Activated T-cell treated with anti-CD3 and anti-CD28 coated beads for 4 hours (primary cell): ENCODE measurements at regions not wholly inside any gene's neighbourhood (a gene's known extent, or its start where the extent isn't known, plus 50 kb on each side); places are given as distances from the start of the nearest gene placed in this dataset.

Experiments used
- DNase-seq: peaks from one replicate; pipeline ENCODE4 v3.0.0-alpha.2; 2020

DNA sequence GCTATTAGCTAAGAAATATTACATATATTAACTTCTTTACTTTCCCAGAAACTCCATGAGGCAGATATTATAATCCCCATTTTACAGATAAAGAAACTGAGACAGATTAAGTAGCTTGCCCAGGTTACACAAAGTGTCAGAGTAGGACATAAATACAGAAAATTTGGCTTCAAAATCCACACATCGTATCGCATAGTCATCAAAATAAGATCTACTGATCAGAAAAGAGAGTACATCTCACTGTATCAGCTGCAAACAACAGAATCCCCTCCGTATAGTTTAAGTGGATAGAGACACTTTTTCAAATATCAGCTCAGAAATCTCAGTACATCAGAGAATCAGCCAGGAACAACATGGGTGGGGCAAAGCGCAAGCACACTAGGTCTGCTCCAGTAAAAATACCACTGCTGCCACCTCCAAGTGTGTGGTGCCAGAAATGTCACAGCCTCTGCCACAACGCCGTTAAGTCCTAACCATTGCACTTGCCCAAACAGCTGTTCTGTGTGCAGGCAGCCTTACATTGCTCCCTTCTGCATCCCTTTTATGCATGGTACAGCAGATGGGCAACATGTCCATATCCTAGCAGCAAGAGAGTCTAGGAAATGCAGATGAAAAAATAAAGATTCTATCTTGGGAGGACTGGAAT, 204.8 kb downstream of the KLF12 start:
- no peak for DNase-seq

DNA sequence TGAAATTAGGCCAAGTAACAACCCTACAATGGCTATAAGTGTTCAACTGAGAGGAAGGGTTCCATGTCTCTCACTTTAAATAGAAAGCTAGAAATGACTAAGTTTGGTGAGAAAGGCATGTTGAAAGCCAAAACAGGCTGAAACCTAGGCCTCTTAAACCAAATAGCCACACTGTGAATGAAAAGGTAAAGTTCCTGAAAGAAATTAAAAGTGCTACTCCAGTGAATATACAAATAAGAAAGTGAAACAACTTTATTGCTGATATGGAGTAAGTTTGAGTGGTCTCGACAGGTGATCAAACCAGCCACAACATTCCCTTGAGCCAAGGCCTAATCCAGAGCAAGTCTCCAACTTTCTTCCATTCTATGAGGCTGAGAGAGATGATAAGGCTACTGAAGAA, 209.6 kb downstream of the KLF12 start:
- DNase-seq: no peak

DNA sequence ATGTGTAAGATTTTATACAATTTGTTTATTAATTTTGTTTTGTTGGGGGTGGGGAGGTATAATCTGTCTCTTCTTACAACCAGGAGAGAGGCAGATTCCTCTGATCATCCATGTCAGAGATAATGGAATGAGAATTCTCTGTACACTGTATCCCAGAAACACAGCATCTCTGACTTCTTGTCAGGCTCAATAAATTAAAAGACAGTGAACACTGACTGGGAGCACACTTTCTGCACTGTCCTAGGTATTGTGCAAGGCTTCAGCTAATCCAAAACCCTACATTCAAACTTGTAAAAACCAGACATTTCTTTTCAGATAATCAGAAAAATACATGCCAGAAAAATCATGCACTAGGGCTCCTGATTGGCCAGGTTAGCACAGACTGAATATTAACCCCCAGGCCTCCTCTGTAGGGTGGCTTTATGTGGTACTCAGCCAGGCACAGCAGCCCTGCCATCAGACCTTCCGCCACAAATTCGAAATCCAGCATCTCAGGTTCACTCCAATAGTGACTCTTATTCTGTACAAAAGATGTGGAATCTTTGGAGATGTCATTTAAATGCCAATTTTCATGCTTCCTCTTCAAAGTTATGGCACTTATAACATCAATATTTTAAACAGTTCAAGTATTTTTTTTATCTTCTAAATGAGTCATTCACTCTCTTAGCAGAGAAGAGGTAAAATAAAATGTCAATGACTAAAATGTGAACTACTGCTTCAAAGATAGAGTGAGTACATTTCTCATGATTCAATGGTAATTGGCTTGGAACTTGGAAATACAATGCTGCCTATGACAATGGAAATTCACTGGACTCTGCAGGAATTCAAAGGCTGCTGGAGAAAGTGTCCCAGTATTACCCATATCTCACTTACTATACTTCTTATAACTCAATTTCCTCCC, 211.5 kb downstream of the KLF12 start:
- DNase-seq: no peak

DNA sequence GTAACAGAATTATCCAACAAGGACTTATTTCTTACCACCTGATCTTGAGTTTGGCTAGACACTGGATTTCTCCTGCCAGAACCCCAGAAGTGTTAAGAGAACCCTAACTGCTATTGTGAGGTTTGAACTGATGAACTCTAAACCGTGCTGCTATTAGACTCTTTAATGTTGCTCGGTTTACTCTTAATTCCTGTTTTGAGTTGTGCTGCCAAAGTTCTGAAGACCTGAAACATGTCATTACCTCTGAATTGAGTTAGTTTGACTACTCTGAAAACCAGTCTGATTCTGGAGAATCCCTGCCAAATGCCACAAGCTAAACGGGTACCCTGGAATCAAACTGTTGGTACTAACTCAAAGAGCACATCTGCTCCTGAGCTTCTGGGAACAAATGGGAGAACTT, 215.5 kb downstream of the KLF12 start:
- DNase-seq: no peak

DNA sequence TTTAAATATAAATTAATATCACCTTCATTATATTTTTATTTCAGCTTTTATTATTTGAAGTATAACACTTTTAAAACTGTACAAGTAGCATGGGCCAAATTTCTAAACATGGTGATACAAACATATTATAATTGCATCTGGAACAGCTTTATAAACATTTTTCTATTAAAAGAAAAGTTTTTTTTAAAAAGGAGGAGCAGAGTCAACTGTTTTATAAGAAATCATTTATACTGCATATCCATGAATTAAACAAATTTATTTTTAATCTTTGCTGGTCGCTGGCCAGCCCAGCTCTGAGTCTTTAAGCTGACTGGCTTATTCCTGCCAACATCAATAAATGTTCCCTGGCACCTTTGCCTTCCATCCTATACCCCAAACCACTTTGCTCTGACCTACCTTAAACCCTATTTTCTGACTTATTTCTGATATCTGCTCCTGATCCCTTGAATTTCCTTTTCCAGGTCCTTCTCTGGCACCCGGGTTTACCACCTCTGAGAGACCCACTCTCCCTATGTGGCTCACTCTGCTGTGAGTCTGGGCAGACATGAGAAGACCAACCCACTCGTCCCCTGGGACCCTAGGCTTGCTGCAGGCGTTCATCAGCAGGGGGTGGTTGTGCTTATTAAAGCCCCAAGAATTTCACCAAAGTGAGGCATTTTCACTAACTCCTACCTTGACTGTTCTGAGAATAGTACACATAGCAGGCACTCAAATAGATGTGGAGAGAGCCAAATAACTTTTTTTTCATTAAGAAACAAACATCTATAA, 220.3 kb downstream of the KLF12 start:
- DNase-seq: no peak

DNA sequence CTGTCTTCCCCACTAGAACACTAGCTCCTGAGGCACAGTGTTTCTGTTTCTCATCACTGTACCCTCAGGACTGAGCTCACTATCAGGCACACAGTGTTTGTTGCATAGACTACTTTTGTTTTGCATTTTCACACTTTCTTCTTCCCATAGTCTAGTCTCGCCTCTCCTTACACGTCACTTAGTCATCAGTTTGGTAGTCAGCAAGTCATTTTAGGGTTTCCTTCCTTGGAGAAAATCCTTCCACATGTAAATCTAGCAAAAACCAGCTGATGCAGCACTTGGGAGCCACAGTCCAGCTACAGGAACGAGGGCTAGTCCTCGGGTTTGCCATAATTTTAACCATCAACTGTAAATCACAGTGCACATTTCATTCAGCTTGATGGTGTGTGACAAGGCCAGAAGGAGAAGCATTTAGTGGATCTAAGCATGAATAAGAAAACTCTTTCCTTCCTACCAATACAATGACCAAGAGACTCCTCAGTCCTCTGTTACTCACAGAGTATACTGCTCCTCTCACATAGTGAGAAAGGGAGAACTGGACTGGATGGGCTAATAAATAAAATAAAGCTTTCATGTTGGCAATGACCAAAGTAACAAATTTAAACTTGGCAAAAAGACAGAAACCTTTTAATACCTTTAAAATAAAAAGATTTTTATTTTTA, 221.0 kb downstream of the KLF12 start:
- DNase-seq: no peak

DNA sequence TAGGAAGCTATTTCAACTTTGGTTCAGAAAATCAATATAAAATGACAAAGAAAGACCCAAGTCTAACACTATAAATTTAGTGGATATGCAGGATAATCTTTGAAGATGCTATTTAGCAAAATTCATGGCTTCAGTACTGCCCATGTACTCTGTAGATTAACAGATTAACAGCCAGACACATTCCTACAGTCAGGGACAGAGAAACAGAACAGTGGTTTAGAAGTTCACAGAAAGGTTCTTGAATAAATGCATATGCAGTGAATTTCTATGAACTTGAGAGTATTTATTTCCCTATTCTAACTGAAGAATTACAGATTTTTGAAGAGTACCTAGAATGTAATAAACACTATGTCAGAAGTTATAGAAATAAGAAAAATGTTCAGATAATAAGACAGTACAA, 222.8 kb downstream of the KLF12 start:
- DNase-seq: no peak

DNA sequence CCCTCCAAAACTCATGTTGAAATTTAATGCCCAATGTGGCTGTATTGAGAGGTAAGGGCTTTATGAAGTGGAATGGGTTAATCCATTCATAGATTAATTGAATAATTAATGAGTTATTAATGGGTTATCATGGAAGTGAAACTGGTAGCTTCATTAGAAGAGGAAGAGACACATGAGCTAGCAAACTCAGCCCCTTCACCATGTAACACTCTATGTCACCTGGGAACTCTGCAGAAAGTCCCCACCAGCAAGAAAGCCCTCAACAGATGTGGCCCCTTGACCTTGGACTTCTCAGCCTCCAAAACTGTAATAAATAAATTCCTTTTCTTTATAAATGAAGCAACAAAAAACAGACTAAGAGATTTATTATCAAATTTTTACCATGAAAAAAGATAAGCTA, 223.5 kb downstream of the KLF12 start:
- no peak for DNase-seq

DNA sequence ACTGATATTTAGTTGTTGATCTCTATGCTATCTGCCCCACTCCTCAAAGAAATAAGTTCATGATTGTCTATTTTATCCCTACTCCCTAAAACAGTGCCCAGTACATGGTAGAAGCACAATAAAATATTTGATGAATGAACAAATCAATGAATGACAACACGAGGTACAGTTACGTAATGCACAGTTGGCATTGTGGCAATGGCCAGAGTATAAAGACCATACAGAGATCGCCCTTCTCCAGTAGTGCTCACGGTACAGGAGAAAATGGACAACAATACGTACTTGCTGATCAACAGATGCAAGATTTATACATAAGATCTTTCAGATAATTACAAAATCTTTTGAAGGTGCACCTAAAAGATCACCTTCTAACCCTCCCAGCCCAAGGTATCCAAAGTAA, 225.4 kb downstream of the KLF12 start:
- no peak for DNase-seq

DNA sequence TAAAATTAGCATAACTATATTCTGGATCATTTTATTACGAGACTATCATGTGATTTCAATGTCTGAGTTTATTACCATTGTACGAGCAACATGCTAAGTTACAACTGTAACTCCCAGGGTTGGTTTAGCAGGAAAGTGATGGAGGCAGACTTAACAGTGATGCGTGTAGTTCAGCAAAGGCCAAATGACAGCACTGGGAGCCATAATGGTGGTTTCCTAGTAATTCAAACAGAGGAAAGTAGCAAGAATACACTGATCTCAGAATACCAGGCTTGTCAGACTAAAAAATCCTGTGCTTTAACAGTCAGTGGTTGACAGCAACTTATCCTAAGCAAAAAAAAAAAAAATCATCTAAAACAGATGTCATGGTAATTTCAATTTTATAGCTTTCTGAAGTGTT, 229.6 kb downstream of the KLF12 start:
- no peak for DNase-seq

DNA sequence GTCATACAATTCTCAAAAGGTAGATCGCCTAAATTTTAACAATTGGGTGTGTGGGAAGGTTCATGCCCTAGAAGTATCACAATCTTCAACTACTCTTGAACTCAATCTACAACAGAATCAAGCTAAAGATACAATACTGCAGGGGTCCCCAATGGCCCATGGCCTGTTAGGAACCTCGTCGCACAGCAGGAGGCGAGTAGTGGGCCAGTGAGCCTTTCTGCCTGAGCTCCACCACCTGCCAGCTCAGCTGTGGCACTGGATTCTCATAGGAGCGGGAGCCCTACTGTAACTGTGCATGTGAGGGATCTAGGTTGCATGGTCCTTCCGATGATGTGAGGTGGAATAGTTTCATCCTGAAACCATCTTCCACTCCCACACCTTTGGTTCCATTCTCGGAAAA, 230.6 kb downstream of the KLF12 start:
- no peak for DNase-seq

DNA sequence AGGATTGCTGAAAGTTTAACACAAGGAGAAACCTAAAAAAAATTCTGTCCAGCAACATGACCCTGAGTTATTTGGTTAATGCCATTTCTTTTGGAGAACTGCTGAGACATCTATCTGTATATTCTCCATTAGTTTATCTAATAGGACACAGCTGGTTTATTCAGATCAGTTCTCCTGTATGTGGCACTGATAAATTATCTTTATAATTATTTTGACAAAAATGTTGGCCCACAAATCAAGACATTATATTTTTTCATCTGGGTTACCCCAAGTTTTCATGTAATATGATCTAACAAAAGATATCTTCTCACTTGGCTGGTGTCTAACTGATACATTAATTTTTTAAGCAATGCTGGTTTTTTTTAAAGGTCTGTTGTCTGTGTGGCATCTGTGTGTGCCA, 231.4 kb downstream of the KLF12 start:
- DNase-seq: no peak

DNA sequence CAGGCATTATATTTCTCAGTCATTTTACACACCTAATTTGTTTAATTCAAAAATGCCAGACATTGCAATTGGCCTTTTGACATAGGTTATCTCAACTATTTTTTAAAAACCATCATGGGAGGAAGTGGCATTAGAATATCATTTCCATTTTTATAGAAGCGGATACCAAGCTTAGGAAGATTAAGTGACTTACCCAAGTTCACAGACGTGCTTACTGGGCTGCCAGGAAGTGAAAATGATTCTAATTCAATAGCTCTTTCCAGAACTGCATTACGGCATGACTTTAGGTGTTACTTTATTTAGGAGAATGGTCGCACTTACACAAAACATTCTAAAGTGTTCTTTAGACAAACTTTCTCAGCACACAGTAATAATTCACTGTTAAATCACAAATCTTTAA, 231.9 kb downstream of the KLF12 start:
- DNase-seq: no peak

DNA sequence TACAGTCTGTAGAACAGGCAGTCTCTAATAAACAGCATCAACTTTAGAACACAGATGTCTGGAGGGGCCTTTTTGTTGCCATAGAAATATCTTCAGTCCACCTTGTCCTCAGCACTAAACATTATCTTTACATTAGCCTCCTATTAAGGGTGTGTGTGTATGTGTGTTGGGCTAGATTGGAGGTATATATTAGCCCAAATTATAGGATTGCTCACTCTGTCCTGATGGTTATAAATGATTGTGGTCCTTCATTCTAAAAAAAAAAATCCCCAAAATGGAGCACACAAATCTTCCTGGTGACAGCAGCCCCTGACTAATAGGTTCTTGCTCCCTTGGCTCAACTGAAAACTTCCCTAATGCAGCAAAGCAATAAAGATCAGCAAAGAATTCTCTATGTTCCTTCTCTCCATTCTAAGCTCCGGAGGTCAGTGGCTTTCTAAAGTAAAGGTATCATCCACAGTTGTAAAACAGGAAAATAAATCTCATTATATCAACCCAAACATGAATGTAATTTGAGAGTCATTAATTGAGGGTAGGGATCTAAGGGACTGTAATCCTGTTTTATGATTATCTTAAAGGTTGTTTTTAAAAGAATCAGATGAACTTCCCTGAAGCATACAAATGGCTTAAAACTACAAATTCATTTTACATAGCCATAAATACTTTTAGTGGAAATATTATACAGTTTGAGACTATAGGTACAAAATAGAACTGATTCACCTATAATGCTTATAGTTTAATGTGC, 232.7 kb downstream of the KLF12 start:
- DNase-seq: no peak

DNA sequence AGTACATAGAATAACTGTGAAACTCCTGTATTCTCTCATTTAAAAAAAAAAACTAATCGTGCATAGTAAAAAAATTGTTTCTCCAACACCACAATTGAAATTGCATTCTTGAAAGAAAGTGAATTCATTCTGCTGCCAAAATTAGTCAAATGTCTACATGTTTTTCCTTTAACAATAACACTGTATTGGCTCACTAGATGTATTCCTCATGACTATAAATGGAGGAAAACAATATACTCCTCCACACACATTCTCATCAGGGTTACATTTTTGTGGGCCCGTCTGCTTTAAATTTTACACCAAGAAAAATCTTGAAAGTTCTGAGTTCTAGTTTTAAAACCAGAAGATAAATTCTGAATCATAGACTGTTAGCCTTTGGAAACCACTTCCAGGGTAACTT, 233.6 kb downstream of the KLF12 start:
- no peak for DNase-seq

DNA sequence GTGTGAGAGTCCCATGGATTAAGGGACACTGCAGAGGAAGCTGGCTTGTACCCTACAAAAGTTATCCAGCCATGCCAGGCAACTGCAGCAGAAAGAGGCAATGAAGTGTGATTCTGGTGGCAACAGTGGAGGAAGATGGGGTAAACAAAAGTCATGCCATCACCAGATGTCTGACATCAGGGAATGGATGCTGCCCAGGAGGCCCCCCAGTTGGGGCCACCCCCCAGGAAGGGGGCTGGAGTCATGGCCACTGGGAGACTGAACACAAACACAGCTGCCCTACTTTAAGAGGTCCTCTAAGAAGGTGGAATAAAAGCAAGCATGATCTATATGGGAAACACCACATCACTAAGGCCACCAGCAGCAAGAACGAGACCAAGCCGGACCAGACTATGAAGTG, 235.3 kb downstream of the KLF12 start:
- no peak for DNase-seq

DNA sequence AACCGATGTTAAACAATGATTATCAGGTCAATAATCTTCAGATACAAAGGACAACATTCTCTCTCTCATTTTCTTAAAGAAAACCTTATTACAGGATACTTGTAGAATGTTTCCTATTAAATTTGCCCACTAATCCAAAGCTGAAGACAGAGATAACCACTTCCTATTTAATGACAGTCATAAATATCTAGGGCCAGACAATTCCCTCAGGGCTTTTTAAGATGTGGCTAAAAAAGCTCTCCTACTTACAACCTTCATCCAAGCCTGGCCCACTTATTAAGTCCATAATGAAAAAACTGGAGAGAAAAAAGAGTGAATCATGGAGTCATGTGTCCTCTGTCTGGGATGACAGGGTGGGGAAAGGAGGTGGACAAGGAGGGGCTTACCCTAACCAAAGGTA, 235.9 kb downstream of the KLF12 start:
- DNase-seq: no peak

DNA sequence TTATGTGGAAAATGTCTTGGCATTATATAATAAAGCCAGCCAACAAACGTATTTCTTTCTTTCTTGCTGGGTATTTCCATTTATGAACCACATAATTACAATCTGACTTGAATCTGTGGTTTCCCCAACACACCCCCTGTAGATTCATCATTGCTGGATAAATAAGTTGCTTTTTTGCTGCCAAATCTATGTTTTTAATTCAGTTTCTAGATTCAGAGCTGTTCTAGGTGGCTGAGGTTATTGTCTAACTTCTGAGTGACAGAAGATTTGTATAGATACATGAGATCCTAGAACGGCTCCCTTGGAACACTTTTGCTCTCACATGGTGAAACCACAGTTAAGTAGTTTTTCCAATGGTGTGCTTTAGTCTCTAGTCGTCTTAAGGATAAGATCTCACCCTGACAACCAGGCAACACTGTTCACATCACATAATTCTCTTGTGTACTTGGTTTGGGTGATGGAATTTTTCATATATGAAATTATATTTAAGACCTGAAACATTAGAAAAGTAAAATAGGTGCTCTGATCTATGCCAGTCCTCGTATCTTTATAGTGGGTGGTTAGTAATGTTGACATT, 239.1 kb downstream of the KLF12 start:
- DNase-seq: no peak

DNA sequence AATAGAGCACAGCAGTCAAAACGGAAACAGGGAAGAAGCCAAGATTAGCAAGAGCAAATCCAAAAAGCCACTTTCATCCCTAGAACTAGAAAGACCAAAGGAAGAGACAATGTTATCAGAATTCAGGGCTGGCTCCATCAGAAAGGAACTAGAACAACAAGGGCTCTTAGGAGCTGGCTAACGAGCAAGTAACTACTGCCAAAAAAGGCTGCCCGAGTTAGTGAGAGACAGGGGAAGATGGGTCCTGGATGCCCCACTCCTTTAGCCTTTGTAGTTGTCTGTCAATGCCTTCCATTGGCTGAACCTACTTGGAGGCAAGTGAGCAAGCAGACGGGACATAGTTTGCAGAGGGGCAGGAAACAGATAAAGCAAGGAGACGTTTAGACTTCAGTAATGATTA, 240.4 kb downstream of the KLF12 start:
- DNase-seq: no peak

DNA sequence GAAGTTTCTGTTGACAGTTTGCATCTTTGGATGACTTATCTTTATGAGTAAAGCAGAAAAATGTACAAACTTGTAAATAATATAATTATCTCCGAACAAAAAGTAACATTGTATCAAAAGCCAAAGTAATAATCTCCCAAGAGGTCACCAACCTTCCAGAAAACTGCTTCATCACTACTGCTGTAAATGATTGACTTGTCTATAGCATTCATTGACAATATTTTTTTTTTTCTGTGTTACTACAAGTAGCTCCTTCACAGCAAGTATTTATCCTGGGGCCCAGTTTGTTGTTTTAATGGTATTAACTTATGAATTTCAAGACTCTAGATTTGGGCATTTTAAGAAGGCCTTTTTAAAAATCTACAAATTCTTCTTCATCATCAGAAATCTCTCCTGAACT, 242.4 kb downstream of the KLF12 start:
- DNase-seq: no peak

DNA sequence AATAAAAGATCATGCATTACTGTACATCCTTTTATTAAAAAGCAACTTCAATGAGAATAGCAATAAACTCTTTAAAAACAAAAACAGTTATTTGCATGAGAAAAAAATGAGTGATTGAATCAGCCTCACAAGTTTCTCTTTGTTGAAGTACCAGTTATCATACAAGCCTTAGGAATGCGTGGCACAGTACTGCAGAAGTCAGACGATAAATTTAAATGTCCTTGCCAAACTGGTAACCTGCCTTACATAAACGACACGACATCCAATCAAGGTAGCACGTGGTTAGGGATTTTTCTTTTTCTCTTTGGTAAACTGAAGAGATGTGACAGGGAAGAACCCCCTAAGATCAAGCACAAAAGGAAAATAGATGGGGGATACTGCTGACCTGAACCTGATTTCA, 251.0 kb downstream of the KLF12 start:
- DNase-seq: no peak

DNA sequence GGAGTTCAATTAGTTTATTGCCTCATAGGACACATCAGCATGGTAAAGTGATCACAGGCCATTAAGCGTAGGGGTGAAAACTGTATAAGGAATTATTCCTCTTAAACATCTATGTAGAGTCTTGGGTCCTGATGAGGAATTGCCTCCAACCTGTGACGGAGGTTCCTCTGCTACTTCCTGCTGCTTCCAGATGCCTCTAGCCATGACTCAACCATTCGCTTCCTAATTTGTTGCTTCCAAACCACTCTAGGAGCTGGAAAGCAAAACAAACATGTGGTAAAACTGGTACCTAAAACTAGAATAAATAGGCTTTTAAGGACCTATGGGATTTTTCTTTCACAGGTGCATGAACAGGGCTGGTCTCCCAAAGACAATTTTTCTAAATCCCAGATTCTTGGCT, 253.8 kb downstream of the KLF12 start:
- no peak for DNase-seq
